ENCODE measurements at regions not wholly inside any gene's neighbourhood (a gene's known extent, or its start where the extent isn't known, plus 50 kb on each side); places are given as distances from the start of the nearest gene placed in this dataset.

DNA sequence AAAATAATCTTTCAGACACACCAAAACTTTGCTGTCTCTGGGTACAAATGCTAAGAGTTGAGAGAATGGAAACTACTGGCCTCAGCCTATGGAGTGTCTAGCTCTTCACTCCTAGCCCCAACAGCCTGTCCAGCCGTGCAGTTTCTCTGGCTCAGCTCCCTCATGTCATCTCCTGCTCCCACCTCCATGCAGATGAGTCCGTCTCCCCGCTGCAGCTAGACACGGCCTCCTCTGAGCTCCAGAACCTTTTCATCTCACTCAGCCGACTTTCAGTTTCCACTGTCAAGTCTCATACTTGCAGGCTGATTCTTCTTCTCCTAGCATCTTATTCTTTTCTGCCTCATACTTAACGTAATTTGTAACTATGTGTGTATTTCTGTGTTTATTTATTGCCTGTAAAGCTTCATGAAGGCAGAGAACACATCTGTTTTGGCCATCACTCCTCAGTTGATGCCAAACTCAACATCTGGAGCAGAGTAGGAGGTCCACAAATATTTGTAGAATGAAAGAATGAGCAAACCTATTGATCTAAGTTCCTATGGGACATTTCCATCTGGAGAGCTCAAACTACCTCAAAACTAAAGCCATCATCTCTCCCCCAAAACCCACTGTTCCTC, 139.8 kb upstream of the PWP1 start:
- WGBS, 2 experiments (ENCODE audit: extremely low coverage in 1 of 2, insufficient coverage in 1 of 2, insufficient read length in 1 of 2, insufficient replicate concordance in 2 of 2, low coverage in 1 of 2, low lambda C conversion rate in 2 of 2, missing lambda C conversion rate in 1 of 2), result 95% methylated on average over 6 of the region's 6 CpGs; no CpG with 5 or more reads in 1 of the 2 experiments
- Histone ChIP-seq H3K4me3 (ENCODE audit: extremely low read depth in 1 of 4, insufficient read depth in 2 of 4, low read depth in 3 of 4, low read length in 4 of 4) (no peak overlapping the region), H3K14ac (ENCODE audit: insufficient read length) (no peak overlapping the region), H3K23ac (ENCODE audit: insufficient read length) (no peak overlapping the region), H2BK120ac (replicated peaks; ENCODE audit: low read depth, low read length) (no peak overlapping the region), H4K91ac (replicated peaks; ENCODE audit: insufficient read length, low read length) (no peak overlapping the region), H2AK5ac (ENCODE audit: low read depth, low read length) (no peak overlapping the region), H3K18ac (ENCODE audit: extremely low read depth, low read length) (no peak overlapping the region), H3K79me2 (ENCODE audit: control insufficient read depth in 1 of 2, insufficient read depth in 2 of 2, low read length in 2 of 2) (no peaks in the 10 kb centered on the region), H3K27me3 (replicated peaks in 1 of 4; ENCODE audit: control insufficient read depth in 3 of 4, extremely low read depth in 1 of 4, insufficient read depth in 3 of 4, low read length in 3 of 4) (no peaks in the 10 kb centered on the region), H3K4me1 (replicated peaks in 1 of 4; ENCODE audit: control insufficient read depth in 3 of 4, insufficient read depth in 4 of 4, low read length in 3 of 4) (no peaks in the 10 kb centered on the region), H2BK15ac (ENCODE audit: low read length) (no peak overlapping the region), H3K4ac (replicated peaks; ENCODE audit: insufficient read length, low read depth, low read length) (no peak overlapping the region), H3K79me1 (ENCODE audit: low read depth, low read length) (no peaks in the 10 kb centered on the region), H4K20me1 (replicated peaks in 1 of 2; ENCODE audit: control insufficient read depth in 1 of 2, insufficient read depth in 2 of 2, low read length in 2 of 2) (no peaks in the 10 kb centered on the region), H3K23me2 (ENCODE audit: low read depth, low read length) (no peaks in the 10 kb centered on the region), H3K9me3 (ENCODE audit: insufficient read depth in 2 of 2, low read depth in 1 of 2, low read length in 1 of 2) (no peaks in the 10 kb centered on the region), H4K8ac (ENCODE audit: extremely low read depth, insufficient read depth, low read length) (no peak overlapping the region), H3K56ac (replicated peaks; ENCODE audit: insufficient read length, low read depth, low read length) (no peak overlapping the region), H2BK20ac (ENCODE audit: low read length) (no peak overlapping the region), H2BK5ac (ENCODE audit: low read depth, low read length) (no peak overlapping the region), H4K5ac (ENCODE audit: insufficient read length, low read depth, low read length) (no peak overlapping the region), H2AFZ (ENCODE audit: low read length) (no peak overlapping the region), H3K27ac (ENCODE audit: low read depth, low read length) (no peak overlapping the region), H3K9ac (replicated peaks in 1 of 4; ENCODE audit: extremely low read depth in 1 of 4, low read depth in 3 of 4, low read length in 3 of 4) (no peak overlapping the region), H3K36me3 (ENCODE audit: control insufficient read depth in 2 of 4, insufficient read depth in 4 of 4, low read length in 3 of 4) (no peaks in the 10 kb centered on the region), H2BK12ac (ENCODE audit: low read depth, low read length) (no peak overlapping the region), H3K4me2 (ENCODE audit: insufficient read depth in 1 of 2, low read depth in 2 of 2, low read length in 2 of 2) (no peak overlapping the region)
- no peak for FAIRE-seq
- no peak for DNase-seq (ENCODE audit: low read depth in 1 of 2, low spot score in 2 of 2)
- POLR2A ChIA-PET (ENCODE audit: partially characterized antibody), result interaction anchor here (0.9 kb wide), 1 partner anchor 8 kb away, joined by 3 read pairs; no protein-coding TSS in a partner anchor
- CTCF ChIA-PET (ENCODE audit: partially characterized antibody), result interaction anchor here (0.8 to 3.8 kb wide), 9 partner anchors 9 to 414 kb away, joined by 3 to 16 read pairs (median 5); no protein-coding TSS in a partner anchor
- TF ChIP-seq JUND (IDR thresholded peaks at IDR 0.05; ENCODE audit: low read length) (no peak), SIX5 (IDR thresholded peaks at IDR 0.05; ENCODE audit: low read depth, low read length) (no peak)

Data from H1 (cell line).